ENCODE measurements at regions not wholly inside any gene's neighbourhood (a gene's known extent, or its start where the extent isn't known, plus 50 kb on each side); places are given as distances from the start of the nearest gene placed in this dataset.

- no peak overlapping the region for H3K27ac ChIP-seq
- TF ChIP-seq CTCF (conservative IDR thresholded peaks at IDR 0.05): no peak
Measured at GRCh38 chr21:35303085-35303484, 254.0 kb upstream of the RUNX1 start.

- TF ChIP-seq CTCF (conservative IDR thresholded peaks at IDR 0.05): no peak
- H3K27ac ChIP-seq: no peak overlapping the region
Measured at GRCh38 chr21:35298757-35299156, 249.7 kb upstream of the RUNX1 start.

- no peak for TF ChIP-seq CTCF (conservative IDR thresholded peaks at IDR 0.05)
- H3K27ac ChIP-seq: no peak overlapping the region
Measured at GRCh38 chr21:35297665-35298064, 248.6 kb upstream of the RUNX1 start.

GRCh38 chr21:35294231-35294898 lies 245.3 kb upstream of the RUNX1 start:
- H3K27ac ChIP-seq: no peak overlapping the region
- no peak for TF ChIP-seq CTCF (conservative IDR thresholded peaks at IDR 0.05)

- no peak for TF ChIP-seq CTCF (conservative IDR thresholded peaks at IDR 0.05)
- no peak overlapping the region for H3K27ac ChIP-seq
Measured at GRCh38 chr21:35291973-35292627, 243.0 kb upstream of the RUNX1 start.

GRCh38 chr21:35291034-35291433 lies 241.9 kb upstream of the RUNX1 start:
- TF ChIP-seq CTCF (conservative IDR thresholded peaks at IDR 0.05): no peak
- H3K27ac ChIP-seq: no peak overlapping the region

GRCh38 chr21:35288238-35288637 lies 239.1 kb upstream of the RUNX1 start:
- TF ChIP-seq CTCF (conservative IDR thresholded peaks at IDR 0.05): no peak
- H3K27ac ChIP-seq: no peak overlapping the region

Measured in VCaP (cell line).